ENCODE measurements at regions not wholly inside any gene's neighbourhood (a gene's known extent, or its start where the extent isn't known, plus 50 kb on each side); places are given as distances from the start of the nearest gene placed in this dataset.

DNA sequence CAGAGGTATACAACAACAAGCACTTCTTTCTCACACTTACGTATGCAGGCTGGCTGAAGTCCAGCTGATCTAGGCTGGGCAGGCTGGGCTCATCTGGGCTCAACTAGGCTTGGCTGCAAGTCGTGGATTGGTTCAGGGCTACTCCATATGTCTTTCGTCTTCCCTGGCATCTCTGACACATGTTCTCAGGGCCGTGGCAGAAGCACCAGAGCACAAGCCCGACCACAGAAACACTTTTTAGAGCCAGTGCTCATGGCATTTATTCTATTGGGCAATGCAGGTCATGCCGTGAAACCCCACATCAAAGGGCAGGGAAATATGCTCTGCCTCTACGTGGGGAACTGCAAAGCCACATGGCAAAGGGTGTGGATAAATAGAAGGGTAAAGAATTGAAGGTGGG lies 93.8 kb downstream of the RIN2 start:
- TF ChIP-seq CTCF (IDR thresholded peaks at IDR 0.05) (no peak), POLR2A (IDR thresholded peaks at IDR 0.05) (no peak)
